GM18505 (cell line): ENCODE measurements at regions not wholly inside any gene's neighbourhood (a gene's known extent, or its start where the extent isn't known, plus 50 kb on each side); places are given as distances from the start of the nearest gene placed in this dataset.
"Not testable (repeated sequence)": the region's sequence is repeated elsewhere in the genome, so short reads cannot be mapped to it uniquely, and the experiment has no call there.

Source experiments
- ATAC-seq: cut with Tn5 transposase; IDR thresholded peaks from one replicate; pipeline ENCODE4 v1.9.1; 2021; ENCODE audit not compliant: unreplicated experiment
- POLR2A ChIP-seq: IDR thresholded peaks from 4 replicates; pipeline ENCODE4 v1.6.1; 2011; ENCODE audit warnings: borderline replicate concordance; ENCODE audit not compliant: insufficient read depth, insufficient read length; ENCODE audit errors: extremely low read depth

GRCh38 chr5:144596517-144596916 lies 425.8 kb downstream of the KCTD16 start:
- no peak for TF ChIP-seq POLR2A
- no peak for ATAC-seq

GRCh38 chr5:144594919-144595318 lies 424.2 kb downstream of the KCTD16 start:
- ATAC-seq, result no peak
- TF ChIP-seq POLR2A, result no peak

GRCh38 chr5:144594234-144594633 lies 423.6 kb downstream of the KCTD16 start:
- not testable (repeated sequence) for ATAC-seq

GRCh38 chr5:144585681-144586080 lies 415.0 kb downstream of the KCTD16 start:
- no peak for ATAC-seq
- TF ChIP-seq POLR2A, result no peak

- no peak for TF ChIP-seq POLR2A
- ATAC-seq, result no peak
Observed at GRCh38 chr5:144583541-144584449, 413.1 kb downstream of the KCTD16 start.

GRCh38 chr5:144582066-144582465 lies 411.4 kb downstream of the KCTD16 start:
- ATAC-seq, result no peak
- no peak for TF ChIP-seq POLR2A

GRCh38 chr5:144581044-144581443 lies 410.4 kb downstream of the KCTD16 start:
- TF ChIP-seq POLR2A, result no peak
- no peak for ATAC-seq

- TF ChIP-seq POLR2A, result no peak
- ATAC-seq, result no peak
Observed at GRCh38 chr5:144577676-144578075, 407.0 kb downstream of the KCTD16 start.

GRCh38 chr5:144575736-144576135 lies 405.1 kb downstream of the KCTD16 start:
- ATAC-seq, result no peak
- TF ChIP-seq POLR2A, result no peak

GRCh38 chr5:144567421-144567780 lies 396.7 kb downstream of the KCTD16 start:
- ATAC-seq, result no peak
- no peak for TF ChIP-seq POLR2A

GRCh38 chr5:144566747-144567420 lies 396.2 kb downstream of the KCTD16 start:
- ATAC-seq, result no peak
- TF ChIP-seq POLR2A, result no peak

GRCh38 chr5:144549580-144549979 lies 378.9 kb downstream of the KCTD16 start:
- no peak for TF ChIP-seq POLR2A

GRCh38 chr5:144548936-144549335 lies 378.3 kb downstream of the KCTD16 start:
- no peak for TF ChIP-seq POLR2A
- no peak for ATAC-seq

More at GRCh38 chr5:144549580-144549979, 378.9 kb downstream of the KCTD16 start:
- ATAC-seq, result no peak

- no peak for ATAC-seq
- TF ChIP-seq POLR2A, result no peak
Observed at GRCh38 chr5:144547098-144547499, 376.4 kb downstream of the KCTD16 start.
